H9 (cell line): ENCODE measurements at regions not wholly inside any gene's neighbourhood (a gene's known extent, or its start where the extent isn't known, plus 50 kb on each side); places are given as distances from the start of the nearest gene placed in this dataset.

ENCODE experiments used
- DNase-seq: peaks from one replicate; pipeline ENCODE4 v3.0.0-alpha.2; 2017
- H2AFZ ChIP-seq: one replicate; pipeline ENCODE4 v1.6.1; 2013; ENCODE audit warnings: mild to moderate bottlenecking, low read length, control low read depth, moderate library complexity
- H2AK5ac ChIP-seq: 2 replicates; pipeline ENCODE4 v1.6.1; 2013; ENCODE audit warnings: low read length, control low read depth, mixed read lengths; ENCODE audit not compliant: insufficient read length
- H2BK120ac ChIP-seq: one replicate; pipeline ENCODE4 v1.6.1; 2013; ENCODE audit warnings: low read depth, mild to moderate bottlenecking, low read length, control low read depth, inconsistent platforms; ENCODE audit not compliant: poor library complexity, severe bottlenecking
- H2BK12ac ChIP-seq: 2 replicates; pipeline ENCODE4 v1.6.1; 2013; ENCODE audit warnings: low read length, control low read depth, mixed read lengths, low read depth; ENCODE audit not compliant: insufficient read length
- H2BK15ac ChIP-seq: 2 replicates; pipeline ENCODE4 v1.6.1; 2013; ENCODE audit warnings: low read depth, low read length, control low read depth
- H2BK20ac ChIP-seq: one replicate; pipeline ENCODE4 v1.6.1; 2013; ENCODE audit warnings: low read depth, mild to moderate bottlenecking, low read length, control low read depth, inconsistent platforms; ENCODE audit not compliant: poor library complexity, severe bottlenecking
- H2BK5ac ChIP-seq: 2 replicates; pipeline ENCODE4 v1.6.1; 2013; ENCODE audit warnings: low read length, control low read depth, mixed read lengths; ENCODE audit not compliant: insufficient read length
- H3K14ac ChIP-seq: 2 replicates; pipeline ENCODE4 v1.6.1; 2013; ENCODE audit warnings: low read length, control low read depth; ENCODE audit not compliant: insufficient read depth
- H3K18ac ChIP-seq: 2 replicates; pipeline ENCODE4 v1.6.1; 2013; ENCODE audit warnings: low read depth, mild to moderate bottlenecking, mixed read lengths, low read length, control low read depth; ENCODE audit not compliant: insufficient read length
- H3K23ac ChIP-seq: 2 replicates; pipeline ENCODE4 v1.6.1; 2013; ENCODE audit warnings: low read length, control low read depth, mixed read lengths, low read depth; ENCODE audit not compliant: insufficient read length
- H3K23me2 ChIP-seq: 2 replicates; pipeline ENCODE4 v1.6.1; 2013; ENCODE audit warnings: low read depth, mild to moderate bottlenecking, mixed read lengths, low read length, control low read depth; ENCODE audit not compliant: insufficient read length, poor library complexity, severe bottlenecking
- H3K27ac ChIP-seq: 2 replicates; pipeline ENCODE4 v1.5.1; 2013; ENCODE audit warnings: low read length, control low read depth, mixed read lengths, low read depth; ENCODE audit not compliant: insufficient read length
- H3K27me3 ChIP-seq: 2 replicates; pipeline ENCODE4 v1.6.1; 2013; ENCODE audit warnings: low read length, control low read depth, inconsistent platforms; ENCODE audit not compliant: insufficient read depth
- H3K4ac ChIP-seq: 2 replicates; pipeline ENCODE4 v1.6.1; 2013; ENCODE audit warnings: low read depth, mild to moderate bottlenecking, control low read depth, inconsistent platforms, low read length, moderate library complexity
- H3K4me1 ChIP-seq: 2 replicates; pipeline ENCODE4 v1.6.1; 2013; ENCODE audit warnings: low read length, control low read depth, inconsistent platforms; ENCODE audit not compliant: insufficient read depth
- H3K4me2 ChIP-seq: 2 replicates; pipeline ENCODE4 v1.6.1; 2013; ENCODE audit warnings: low read length, control low read depth, mixed read lengths; ENCODE audit not compliant: insufficient read length, insufficient read depth
- H3K56ac ChIP-seq: 2 replicates; pipeline ENCODE4 v1.6.1; 2013; ENCODE audit warnings: low read depth, mild to moderate bottlenecking, mixed read lengths, low read length, control low read depth; ENCODE audit not compliant: insufficient read length
- H3K79me1 ChIP-seq: 2 replicates; pipeline ENCODE4 v1.6.1; 2013; ENCODE audit warnings: low read depth, mild to moderate bottlenecking, moderate library complexity, low read length, control low read depth, inconsistent platforms; ENCODE audit not compliant: insufficient read depth, poor library complexity, severe bottlenecking
- H3K79me2 ChIP-seq: 2 replicates; pipeline ENCODE4 v1.6.1; 2013; ENCODE audit warnings: low read length, control low read depth, inconsistent platforms; ENCODE audit not compliant: insufficient read depth
- H3K9ac ChIP-seq: 2 replicates; pipeline ENCODE4 v1.6.1; 2013; ENCODE audit warnings: low read length, control low read depth, mixed read lengths; ENCODE audit not compliant: insufficient read length; ENCODE audit errors: extremely low read depth
- H3K9me3 ChIP-seq: one replicate; pipeline ENCODE4 v1.6.1; 2013; ENCODE audit warnings: low read depth, low read length, inconsistent platforms; ENCODE audit not compliant: control insufficient read depth
- H3T11ph ChIP-seq: one replicate; pipeline ENCODE4 v1.6.1; 2013; ENCODE audit warnings: mild to moderate bottlenecking, low read length, control low read depth, inconsistent platforms
- H4K20me1 ChIP-seq: one replicate; pipeline ENCODE4 v1.6.1; 2013; ENCODE audit not compliant: control insufficient read depth, insufficient read length, insufficient read depth
- H4K5ac ChIP-seq: 2 replicates; pipeline ENCODE4 v1.6.1; 2013; ENCODE audit warnings: low read depth, mild to moderate bottlenecking, mixed read lengths, low read length, control low read depth; ENCODE audit not compliant: insufficient read length
- H4K8ac ChIP-seq: replicated peaks from 2 replicates; pipeline ENCODE4 v1.6.1; 2013; ENCODE audit warnings: low read length, control low read depth, mixed read lengths, low read depth; ENCODE audit not compliant: insufficient read length
- H4K91ac ChIP-seq: 2 replicates; pipeline ENCODE4 v1.6.1; 2013; ENCODE audit warnings: low read depth, mild to moderate bottlenecking, moderate library complexity, mixed read lengths, low read length, control low read depth; ENCODE audit not compliant: insufficient read length
- H3K27ac Mint-ChIP-seq, 3 experiments: 2 replicates in 2 of 3; 3 replicates in 1 of 3; pipeline ENCODE4 v1.8.0; 2020 to 2021; ENCODE audit warnings: mixed read lengths in 3 of 3, mild to moderate bottlenecking in 1 of 3, moderate library complexity in 1 of 3
- H3K27me3 Mint-ChIP-seq: 2 replicates; pipeline ENCODE4 v1.8.0; 2021; ENCODE audit warnings: low read depth, mild to moderate bottlenecking, moderate library complexity, mixed read lengths
- H3K36me3 Mint-ChIP-seq, 3 experiments: 2 replicates in 2 of 3; 3 replicates in 1 of 3; pipeline ENCODE4 v1.8.0; 2020 to 2021; ENCODE audit warnings: low read depth in 3 of 3, mixed read lengths in 3 of 3; ENCODE audit not compliant: insufficient read depth in 1 of 3
- H3K4me1 Mint-ChIP-seq, 2 experiments: 2 replicates each; pipeline ENCODE4 v1.8.0; 2020; ENCODE audit warnings: mixed read lengths in 2 of 2
- H3K4me3 Mint-ChIP-seq, 2 experiments: 2 replicates in 1 of 2; 3 replicates in 1 of 2; pipeline ENCODE4 v1.8.0; 2020 to 2021; ENCODE audit warnings: mild to moderate bottlenecking in 2 of 2, mixed read lengths in 2 of 2, moderate library complexity in 1 of 2
- H3K9me3 Mint-ChIP-seq, 2 experiments: 2 replicates in 1 of 2; 3 replicates in 1 of 2; pipeline ENCODE4 v1.8.0; 2020; ENCODE audit warnings: mild to moderate bottlenecking in 2 of 2, mixed read lengths in 2 of 2, moderate library complexity in 1 of 2
- WGBS: extraction: QIAGEN DNeasy Blood & Tissue Kit; methylation state at CpG from one replicate; pipeline ENCODE4 v1.1.7; 2013; ENCODE audit warnings: missing lambda C conversion rate, low lambda C conversion rate, mixed read lengths; ENCODE audit not compliant: insufficient read length; ENCODE audit errors: extremely low coverage; 5-methylcytosine and 5-hydroxymethylcytosine counted together
- TF ChIP-seq, protein P1 (sequence below): fragments of 200-600 bp; sonication (generic); conservative IDR thresholded peaks from 3 replicates; pipeline ENCODE4 v1.8.0; 2021; ENCODE audit warnings: antibody characterized with exemption, mild to moderate bottlenecking

DNA sequence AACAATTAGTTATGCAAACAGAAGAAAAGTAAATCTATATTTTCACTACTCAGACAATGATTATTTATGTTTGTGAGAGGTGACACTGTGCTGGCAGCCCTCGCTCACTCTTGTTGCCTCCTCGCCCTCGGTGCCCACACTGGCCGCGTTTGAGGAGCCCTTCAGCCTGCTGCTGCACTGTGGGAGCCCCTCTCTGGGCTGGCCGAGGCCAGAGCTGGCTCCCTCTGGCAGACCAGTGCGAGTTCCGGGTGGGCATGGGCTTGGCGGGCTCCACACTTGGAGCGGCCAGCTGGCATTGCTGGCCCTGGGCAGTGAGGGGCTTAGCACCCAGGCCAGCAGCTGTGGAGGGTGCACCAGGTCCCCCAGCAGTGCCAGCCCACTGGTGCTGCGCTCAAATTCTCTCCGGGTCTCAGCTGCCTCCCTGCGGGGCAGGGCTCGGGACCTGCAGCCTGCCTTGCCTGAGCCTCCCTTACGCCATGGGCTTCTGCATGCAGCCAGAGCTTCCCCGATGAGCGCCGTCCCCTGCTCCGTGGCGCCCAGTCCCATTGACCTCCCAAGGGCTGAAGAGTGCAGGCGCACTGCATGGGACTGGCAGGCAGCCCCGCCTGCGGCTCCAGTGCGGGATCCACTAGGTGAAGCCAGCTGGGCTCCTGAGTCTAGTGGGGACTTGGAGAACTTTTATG lies 902.6 kb downstream of the PDHA2 start:
- no peak overlapping the region for H2BK5ac ChIP-seq
- H3K23ac ChIP-seq: no peak overlapping the region
- H2AK5ac ChIP-seq: no peak overlapping the region
- TF ChIP-seq, protein P1, sequence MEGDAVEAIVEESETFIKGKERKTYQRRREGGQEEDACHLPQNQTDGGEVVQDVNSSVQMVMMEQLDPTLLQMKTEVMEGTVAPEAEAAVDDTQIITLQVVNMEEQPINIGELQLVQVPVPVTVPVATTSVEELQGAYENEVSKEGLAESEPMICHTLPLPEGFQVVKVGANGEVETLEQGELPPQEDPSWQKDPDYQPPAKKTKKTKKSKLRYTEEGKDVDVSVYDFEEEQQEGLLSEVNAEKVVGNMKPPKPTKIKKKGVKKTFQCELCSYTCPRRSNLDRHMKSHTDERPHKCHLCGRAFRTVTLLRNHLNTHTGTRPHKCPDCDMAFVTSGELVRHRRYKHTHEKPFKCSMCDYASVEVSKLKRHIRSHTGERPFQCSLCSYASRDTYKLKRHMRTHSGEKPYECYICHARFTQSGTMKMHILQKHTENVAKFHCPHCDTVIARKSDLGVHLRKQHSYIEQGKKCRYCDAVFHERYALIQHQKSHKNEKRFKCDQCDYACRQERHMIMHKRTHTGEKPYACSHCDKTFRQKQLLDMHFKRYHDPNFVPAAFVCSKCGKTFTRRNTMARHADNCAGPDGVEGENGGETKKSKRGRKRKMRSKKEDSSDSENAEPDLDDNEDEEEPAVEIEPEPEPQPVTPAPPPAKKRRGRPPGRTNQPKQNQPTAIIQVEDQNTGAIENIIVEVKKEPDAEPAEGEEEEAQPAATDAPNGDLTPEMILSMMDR: no peak
- no CpG with 5 or more reads among the region's 24 CpGs for WGBS
- no peaks in the 10 kb centered on the region for H3K27me3 ChIP-seq
- no peaks in the 10 kb centered on the region for H3K4me1 ChIP-seq
- Mint-ChIP-seq H3K9me3 (peaks cover 37 to 40% of the 10 kb centered on the region in 2 experiments), H3K36me3 (peaks cover 13 to 60% (median 30%) of the 10 kb centered on the region in 3 experiments), H3K27me3 (no peaks in the 10 kb centered on the region), H3K4me1 (no peaks in the 10 kb centered on the region; a peak in 2 of 4 replicates), H3K27ac (no peak overlapping the region), H3K4me3 (no peak overlapping the region)
- no peak overlapping the region for H2BK120ac ChIP-seq
- H3T11ph ChIP-seq: no peak overlapping the region
- H2BK15ac ChIP-seq: no peak overlapping the region
- no peak overlapping the region for H3K18ac ChIP-seq
- H2BK20ac ChIP-seq: no peak overlapping the region
- H4K91ac ChIP-seq: no peak overlapping the region
- H2AFZ ChIP-seq: no peak overlapping the region
- H4K8ac ChIP-seq: no peak overlapping the region
- no peaks in the 10 kb centered on the region for H4K20me1 ChIP-seq
- DNase-seq: no peak
- H3K4ac ChIP-seq: no peak overlapping the region
- no peaks in the 10 kb centered on the region for H3K23me2 ChIP-seq
- no peak overlapping the region for H2BK12ac ChIP-seq
- no peak overlapping the region for H3K9ac ChIP-seq
- H3K4me2 ChIP-seq: no peak overlapping the region
- H3K9me3 ChIP-seq: no peaks in the 10 kb centered on the region
- no peaks in the 10 kb centered on the region for H3K79me1 ChIP-seq
- H3K56ac ChIP-seq: no peak overlapping the region
- no peak overlapping the region for H3K27ac ChIP-seq
- H3K79me2 ChIP-seq: no peaks in the 10 kb centered on the region
- no peak overlapping the region for H3K14ac ChIP-seq
- no peak overlapping the region for H4K5ac ChIP-seq
